HG02970 (cell line): ENCODE measurements at regions not wholly inside any gene's neighbourhood (a gene's known extent, or its start where the extent isn't known, plus 50 kb on each side); places are given as distances from the start of the nearest gene placed in this dataset.

ENCODE experiments used
- ATAC-seq: cut with Tn5 transposase; IDR thresholded peaks from one replicate; pipeline ENCODE4 v1.9.1; 2021; ENCODE audit warnings: mild to moderate bottlenecking, moderate library complexity, moderate number of reproducible peaks; ENCODE audit not compliant: unreplicated experiment, low FRiP score

DNA sequence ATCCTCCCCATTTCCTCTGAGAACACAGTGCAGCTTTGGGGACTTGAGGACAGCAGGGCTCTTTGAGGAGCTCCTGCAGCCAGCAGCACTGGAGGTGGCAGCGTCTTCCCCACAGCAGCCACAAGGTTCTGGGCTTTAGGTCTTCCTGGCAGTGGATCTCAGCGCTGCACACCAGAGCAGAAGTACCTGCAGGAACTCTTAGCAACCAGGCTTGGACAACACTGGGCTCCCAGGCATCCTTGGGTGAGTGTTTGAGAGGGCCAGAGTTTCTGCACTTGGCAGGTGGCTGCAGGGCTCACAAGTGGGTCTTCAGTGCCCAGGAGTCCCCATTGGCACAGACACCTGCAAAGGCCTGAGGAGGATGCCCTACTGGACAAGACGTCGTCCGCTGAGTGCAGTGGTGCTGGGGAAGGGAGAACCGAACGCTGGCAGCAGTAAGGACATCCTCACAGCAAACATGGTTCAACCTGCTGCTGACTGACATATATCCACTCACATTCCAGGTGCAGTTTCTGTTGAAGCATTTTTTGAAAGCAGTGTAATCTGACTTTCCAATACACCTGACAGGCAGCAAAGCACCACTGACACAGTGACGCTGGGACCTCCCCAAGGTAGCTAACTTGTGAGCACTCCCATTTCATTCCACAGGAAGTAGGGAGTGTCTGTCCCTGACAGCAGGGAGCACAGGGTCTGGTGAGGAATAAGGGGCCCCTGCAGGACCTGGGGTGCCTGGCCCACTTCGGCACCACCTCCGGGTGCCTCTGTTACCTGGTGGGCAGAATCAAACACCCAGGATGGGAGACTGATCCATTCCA is 149.9 kb upstream of the COPS8 start:
- no peak for ATAC-seq

DNA sequence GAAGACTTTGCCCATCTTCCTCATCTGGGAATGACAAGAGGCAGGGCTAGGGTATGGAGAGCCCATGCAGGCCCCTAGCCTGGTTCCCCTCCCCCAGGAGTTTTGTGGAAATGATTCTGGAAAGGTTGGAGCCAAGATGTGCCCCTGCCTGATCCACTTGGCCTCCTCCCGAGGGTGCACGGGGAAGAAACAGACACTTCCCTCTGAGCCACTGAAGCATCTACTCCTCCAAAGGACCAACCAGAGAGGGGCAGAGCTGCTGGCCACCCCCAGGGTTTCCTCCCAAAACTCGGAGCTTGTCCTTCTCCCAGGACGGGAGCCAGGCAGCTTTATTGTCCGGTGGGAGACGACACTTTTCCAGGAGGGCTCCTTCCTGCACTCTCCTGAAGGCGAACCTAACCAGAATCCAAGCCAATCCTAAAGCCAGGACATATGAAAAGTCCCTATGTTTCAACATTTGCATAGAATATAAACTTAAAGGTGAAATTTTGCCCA is 149.2 kb upstream of the COPS8 start:
- ATAC-seq: no peak

DNA sequence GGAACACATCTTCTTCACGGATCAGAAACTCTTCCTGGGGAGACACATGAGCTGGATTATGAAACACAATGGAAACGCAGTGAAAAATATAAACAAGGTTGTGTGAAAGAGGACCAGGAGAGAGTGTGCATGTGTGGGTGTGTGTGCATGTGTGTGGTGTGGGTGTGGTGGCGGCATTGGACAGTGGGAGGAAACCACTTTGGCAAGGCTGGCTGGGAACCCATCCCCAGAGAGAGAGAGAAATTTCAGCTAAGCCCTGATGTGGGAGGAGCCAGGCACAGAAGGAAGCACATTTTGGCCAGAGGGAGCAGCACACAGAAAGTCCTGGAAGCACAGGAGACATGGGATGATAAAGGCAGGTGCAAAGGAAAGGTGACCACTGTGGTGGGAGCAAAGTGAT is 147.6 kb upstream of the COPS8 start:
- ATAC-seq: no peak

DNA sequence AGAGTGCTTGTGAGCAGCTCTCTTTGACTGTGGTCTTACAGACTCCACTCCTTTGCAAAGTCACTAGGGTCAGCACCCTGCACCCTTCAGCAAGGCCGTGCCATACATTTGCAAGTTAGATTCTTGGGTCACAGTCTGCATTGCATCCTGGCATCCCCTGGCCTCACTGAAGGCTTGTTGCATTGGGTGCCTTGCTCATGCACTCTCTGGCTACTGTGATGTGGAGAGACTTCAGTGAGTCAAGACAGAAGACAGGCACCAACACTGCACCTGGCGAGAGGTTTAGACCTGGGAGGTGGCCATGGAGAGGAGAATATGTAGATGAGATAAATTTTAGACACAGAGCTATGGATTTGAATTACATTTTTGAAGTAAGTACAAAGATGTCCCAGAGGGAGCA is 146.4 kb upstream of the COPS8 start:
- no peak for ATAC-seq

DNA sequence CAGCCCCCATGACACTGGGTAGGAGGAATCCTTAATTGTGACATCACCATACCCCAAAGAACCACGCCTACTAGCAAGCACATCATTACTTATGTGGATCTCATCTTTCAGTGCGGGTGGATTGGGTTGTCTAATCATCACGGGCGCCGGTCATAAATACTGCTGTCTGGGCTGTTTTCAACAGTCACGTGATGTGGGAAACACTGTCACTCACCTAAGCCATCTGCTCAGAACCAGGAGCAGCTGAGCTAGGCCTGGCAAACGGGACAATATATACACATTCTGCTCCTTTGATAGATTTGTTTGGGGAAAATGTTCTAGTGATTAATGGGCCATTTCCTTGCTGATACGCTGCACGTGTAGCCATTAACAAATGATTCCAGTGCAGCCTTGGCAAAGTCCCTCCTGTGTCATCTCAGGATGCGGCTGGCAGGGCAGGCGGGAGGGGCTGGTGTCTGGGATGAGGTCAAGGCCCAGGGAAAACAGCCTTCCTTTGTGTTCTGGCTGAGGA is 145.9 kb upstream of the COPS8 start:
- no peak for ATAC-seq

DNA sequence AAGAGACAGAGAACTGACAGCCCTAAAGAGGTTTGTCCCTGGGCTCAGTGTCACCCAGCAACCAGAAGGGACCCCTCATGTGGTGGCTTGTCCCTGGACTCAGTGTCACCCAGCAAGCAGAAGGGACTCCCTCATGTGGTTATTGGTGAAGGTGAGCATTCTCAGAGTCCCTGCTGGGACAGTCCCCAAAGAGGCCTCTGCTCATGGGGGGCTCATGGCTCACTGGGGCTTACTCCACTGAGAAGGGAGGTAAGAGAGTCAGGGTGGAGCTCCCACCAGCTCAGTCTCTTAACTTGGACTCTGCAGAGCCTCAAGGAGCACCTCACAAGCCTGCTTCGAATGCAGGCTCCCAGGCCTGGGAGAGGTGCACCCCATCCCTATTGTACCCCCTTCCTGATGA is 145.2 kb upstream of the COPS8 start:
- no peak for ATAC-seq

DNA sequence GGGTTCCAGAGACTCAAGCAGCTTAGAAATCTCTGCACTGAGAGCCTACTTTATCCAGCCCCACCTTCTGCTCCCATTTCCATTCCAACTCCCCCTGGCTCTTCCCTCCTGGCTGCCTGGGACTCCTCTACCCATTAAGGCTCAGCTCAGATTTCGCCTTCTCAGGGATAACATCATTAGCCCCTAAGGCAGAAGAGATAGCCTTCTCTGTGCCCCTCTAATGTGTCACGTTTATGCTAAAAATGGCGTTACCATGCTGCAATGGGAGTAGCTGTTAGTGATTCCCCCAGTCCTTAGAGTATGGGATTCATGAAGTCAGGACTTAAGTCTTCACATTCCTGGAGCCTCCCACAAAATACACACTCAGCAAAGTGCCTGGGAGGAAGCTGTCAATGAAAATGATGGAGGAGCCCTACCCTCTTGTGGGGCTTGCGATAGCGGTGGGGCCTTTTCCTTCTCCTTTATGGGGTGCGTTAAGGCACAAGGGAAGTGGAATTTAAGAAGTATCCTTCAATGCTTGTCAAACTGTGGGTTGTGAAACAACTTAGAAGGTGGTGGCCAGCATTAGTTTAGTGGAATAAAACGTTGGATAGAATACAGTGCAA is 144.7 kb upstream of the COPS8 start:
- ATAC-seq: no peak

DNA sequence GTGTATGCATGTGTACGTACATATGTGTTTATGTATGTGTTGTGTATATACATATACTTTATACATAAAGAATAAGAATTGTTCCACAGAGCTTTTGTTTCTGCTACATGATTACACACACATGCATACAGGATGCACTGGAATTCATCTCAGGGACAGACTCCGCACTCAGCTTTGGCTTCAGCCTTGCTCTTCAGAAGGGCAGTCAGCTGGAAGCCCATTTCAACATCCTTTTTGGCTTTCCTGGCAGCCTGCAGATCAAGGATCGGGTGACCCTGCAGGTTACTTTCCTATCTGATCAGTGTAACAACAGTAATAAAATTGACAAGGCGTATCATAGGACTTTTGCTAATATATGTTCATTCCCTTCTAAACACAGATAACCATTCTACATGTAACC is 144.1 kb upstream of the COPS8 start:
- no peak for ATAC-seq

DNA sequence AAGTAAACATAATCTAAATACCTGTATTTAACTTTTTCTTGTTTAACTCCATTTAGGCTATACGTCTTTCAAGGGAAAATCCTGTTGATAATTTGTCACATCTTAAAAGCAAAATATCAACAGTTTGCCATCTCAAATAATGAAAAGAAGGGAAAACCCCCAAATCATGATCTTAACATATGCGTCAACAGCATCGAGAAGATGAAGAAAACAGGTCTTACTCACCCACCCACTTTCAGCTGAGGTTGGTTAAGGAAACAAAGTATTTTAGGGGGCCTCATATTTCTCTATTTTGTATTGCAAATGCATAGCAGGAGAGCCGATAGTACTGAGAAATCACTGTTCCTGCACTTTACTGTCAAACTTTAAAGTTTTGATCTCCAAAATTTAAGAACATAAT is 143.1 kb upstream of the COPS8 start:
- no peak for ATAC-seq

DNA sequence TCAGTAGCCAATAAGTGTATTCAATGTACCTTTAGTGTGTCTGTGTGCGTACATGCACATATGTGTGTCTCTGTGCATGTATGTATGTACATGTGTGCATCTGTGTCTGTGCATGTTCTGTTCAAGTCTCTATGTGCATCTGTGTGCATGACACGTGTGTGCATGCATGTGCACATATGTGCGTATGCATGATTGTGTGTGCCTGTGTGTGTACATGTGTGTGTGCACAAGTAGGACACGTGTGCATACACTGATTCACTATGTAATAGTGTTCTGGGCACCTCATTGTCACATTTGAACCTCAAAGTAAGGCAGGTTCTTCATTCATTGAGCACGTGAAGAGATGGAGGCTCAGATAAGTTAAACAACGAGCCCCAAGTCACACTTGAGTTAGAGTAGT is 142.6 kb upstream of the COPS8 start:
- no peak for ATAC-seq

DNA sequence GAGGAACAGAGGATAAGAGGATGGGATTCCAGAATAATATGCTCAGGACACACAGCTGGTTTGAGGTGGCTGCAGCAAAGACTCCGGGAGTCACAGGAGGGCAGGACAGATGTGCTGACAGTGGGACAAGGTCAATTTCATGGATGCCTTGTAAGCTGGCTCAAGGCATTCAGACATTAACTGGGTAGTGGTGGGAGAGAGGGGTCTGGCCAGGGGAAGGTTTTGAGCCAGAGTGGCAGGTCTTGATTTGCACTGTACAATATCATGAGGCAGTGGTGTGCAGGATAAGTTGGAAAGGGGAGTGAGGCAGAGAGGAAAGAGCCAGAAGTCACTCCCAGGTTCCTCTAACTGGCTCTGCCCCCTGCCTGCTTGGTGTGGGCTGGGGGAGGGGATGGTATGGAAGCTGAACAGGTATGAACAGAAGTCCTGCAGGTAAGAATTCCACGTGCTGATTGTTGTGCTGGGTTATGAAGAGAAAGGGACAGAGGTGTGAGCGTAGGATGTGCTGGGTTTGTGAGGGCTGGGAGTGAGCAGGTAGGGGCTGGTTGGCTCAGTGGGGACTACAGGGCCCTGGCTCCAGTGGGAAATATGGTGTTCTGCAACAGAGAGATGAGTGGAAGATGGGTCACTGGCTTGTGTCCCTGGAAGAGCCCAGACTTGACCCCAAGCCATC is 141.7 kb upstream of the COPS8 start:
- no peak for ATAC-seq

DNA sequence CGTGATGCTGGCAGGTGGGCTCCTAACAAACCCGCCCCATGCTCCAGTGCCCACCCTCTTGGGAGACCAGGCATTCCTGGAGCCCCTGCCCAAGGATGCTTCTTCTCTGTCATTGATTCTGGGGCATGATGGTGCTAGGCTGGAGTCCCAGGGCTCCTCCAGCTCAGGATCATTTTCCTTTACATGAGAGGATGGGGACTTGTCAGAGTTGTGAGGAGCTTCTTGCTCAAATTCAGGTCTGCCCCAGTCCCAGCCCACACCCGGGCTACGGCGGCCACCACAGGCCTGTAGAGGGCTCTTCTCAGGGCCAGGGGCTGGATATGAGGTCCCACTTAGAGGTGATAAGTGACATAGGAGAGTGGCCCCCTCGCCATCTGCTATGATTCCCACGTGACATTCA is 141.1 kb upstream of the COPS8 start:
- ATAC-seq: no peak

DNA sequence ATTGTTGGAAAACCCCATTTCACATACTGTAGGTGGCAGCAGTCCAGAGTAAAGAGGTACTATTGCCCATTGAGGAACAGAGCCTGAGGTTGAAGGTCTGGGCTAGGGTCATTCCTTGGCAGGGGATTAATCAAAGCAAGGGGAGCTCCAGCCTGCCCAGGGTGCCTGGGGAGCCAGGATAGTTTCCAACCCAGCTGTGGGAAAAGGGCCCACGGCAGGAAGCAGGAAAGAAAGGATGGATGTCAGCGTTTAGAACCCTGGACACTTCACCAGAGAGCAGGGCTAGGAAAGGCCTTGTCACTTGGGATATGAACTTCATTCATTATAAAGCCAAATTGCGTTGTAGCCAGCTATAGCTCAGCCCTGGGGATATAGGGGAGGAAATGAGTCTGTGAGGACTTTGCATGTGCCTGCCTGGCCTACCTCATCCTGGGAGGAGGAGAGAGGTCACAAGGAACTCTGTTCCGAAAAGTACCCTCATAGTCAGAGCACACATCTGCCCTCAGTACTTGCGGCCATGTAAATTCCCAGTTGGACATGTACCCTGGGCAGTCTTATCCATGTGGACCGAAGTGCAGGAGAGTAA is 140.2 kb upstream of the COPS8 start:
- ATAC-seq: no peak

DNA sequence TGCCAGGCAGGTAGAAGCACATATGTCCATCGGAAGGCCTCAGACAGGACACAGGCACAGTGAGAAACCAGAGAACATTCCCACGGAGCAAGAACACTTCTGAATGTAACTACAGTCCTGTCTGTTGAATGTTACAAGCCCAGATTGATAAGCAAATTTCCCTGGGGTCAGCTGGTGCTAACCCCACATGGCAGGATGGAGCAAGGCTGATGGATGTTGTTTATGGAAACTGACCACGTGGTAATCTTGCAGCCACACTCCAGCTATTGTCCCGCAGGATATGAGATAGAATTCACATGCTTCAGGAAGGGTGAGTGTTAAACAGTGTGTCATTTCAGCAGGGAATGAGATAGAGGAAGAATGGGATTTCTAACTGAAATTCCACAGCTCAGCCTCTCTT is 138.8 kb upstream of the COPS8 start:
- no peak for ATAC-seq

DNA sequence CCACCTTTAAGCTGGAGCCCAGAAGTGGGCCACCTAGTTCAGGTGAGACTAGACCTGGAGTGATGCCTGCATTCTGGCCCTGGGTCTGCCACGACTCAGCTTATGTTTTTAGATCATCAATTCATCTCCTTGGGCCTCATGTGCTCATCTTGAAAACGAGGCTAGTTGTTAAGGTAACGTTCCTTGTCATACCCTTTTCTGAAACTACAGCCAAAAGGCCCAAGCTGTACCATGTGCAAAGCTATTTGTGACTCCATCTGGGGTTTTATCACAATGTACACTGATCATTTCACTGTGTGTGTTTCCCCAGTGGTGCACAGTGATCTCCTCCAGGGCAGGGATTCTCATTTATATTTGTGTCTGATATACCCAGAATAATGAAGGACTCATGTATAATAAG is 138.4 kb upstream of the COPS8 start:
- ATAC-seq: no peak

DNA sequence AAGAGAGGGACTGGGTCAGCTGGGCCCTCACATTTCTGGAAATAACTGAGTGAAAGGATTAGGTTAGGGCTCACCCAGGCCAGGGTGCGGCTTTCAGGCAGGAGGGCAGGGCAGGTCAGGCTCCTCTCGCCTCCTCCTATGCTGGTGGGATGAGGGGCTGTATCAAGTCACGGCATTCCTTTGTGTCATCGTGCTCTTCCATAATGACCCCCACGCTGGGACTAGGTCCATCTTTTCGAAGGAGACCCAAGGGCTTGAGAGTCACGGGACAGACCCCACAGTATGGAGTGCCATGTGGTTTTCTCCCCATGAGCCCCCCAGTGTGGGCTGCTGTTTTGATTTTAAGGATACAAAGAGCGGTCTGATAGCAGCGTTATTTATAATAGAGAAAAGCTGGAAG is 137.8 kb upstream of the COPS8 start:
- no peak for ATAC-seq

DNA sequence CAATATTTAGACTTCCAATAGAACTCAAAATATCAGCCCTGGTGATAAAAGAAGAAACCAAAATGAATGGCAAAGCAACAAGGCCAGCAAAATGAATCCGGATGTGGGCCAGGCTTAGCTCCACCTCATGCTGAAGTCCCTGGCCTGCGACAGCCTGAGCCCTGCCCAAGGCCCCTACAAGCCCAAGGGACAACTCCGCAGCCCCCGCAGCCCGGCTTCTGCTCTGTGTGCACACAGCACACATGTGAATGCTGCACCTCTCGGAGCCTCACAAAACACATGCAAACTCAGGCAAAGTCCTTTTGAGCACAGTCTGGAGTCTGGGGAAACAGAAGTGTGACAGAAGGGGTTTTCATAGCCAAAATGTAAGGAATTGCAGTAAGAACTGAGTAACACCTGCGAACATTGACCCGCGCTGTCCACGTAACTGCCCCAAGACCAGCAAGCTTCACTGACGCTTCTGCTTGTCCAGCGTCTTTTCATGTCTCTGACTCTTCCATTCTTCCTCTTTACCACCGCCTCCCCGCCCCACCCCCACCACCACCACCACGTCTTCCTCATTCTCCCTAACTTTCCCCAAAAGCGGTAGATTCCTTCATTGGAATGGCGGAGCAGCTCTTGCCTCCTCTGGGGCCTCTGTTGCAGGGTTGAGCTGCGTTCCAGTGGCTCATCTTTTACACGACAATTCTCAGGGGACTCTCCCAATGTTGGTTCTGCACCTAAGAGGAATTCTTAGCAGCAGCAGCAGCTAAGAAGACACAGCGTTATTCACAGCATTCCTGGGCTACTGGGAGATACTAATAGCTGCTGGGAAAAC is 136.4 kb upstream of the COPS8 start:
- no peak for ATAC-seq

DNA sequence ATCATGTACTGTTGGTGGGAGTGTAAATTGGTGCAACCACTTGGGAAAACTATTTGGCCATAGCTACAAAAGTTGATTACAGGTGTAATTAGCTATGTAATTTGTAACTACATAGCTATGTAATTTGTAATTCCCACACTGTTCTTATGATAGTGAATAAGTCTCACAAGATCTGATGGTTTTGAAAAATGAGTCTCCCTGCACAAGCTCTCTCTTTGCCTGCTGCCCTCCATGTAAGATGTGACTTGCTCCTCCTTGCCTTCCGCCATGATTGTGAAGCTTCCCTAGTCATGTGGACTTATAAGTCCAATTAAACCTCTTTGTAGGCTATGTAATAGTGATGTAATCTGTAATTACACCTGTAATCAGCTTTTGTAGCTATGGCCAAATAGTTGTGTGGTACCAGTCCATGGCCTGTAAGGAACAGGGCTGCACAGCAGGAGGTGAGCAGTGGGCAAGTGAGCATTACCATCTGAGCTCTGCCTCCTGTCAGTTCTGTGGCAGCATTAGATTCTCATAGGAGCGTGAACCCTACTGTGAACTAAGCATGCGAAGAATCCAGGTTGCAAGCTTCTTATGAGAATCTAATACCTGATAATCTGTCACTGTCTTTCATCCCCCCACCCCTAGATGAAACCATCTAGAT is 133.7 kb upstream of the COPS8 start:
- no peak for ATAC-seq

DNA sequence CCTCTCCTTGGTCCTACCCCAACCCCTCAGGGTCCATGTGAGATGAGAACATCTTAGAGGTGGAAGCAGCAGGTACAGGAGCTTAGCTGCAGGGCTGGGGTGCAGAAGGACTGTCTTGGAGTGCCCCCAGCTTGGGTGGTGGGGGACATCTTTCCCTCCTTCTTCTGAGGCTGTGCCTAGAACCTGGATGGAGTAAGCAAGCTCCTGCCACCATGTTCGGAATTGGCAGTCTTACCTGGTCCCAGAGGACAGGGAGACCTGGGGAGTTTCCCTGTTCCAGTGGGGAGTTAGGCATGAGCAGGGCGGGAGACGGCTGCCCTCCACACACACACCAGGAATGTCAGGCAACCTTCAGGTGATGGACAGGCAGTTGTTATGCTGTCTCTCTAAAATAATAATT is 131.0 kb upstream of the COPS8 start:
- no peak for ATAC-seq

DNA sequence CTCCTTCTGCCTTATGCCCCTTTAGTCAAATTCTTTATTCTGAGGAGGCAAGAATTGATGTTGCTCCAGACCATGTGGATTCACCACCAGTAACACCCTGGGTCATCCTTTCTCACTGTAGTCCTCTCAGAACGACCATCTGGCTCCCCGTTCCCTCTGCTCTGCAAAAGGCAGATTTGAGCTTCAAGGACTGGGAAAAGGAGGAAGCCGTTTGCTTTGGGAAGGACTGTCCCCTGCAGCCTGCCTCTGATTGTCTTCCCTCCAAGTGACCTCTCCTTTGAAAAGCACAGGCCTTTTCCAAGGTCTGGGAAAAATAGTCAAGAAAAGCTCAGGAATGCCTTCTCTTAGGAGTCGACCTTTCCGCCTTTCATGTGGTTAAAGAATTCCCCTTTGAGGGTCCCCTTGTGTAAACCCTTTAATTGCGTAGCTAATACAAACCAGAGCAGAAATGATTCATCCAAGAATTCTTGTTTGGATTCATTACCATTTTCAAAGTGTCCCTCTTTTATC is 130.1 kb upstream of the COPS8 start:
- no peak for ATAC-seq
